H9 (cell line): ENCODE measurements at regions not wholly inside any gene's neighbourhood (a gene's known extent, or its start where the extent isn't known, plus 50 kb on each side); places are given as distances from the start of the nearest gene placed in this dataset.

ENCODE experiments used
- DNase-seq: peaks from one replicate; pipeline ENCODE4 v3.0.0-alpha.2; 2017
- H2AFZ ChIP-seq: one replicate; pipeline ENCODE4 v1.6.1; 2013; ENCODE audit warnings: mild to moderate bottlenecking, low read length, control low read depth, moderate library complexity
- H2AK5ac ChIP-seq: 2 replicates; pipeline ENCODE4 v1.6.1; 2013; ENCODE audit warnings: low read length, control low read depth, mixed read lengths; ENCODE audit not compliant: insufficient read length
- H2BK120ac ChIP-seq: one replicate; pipeline ENCODE4 v1.6.1; 2013; ENCODE audit warnings: low read depth, mild to moderate bottlenecking, low read length, control low read depth, inconsistent platforms; ENCODE audit not compliant: poor library complexity, severe bottlenecking
- H2BK12ac ChIP-seq: 2 replicates; pipeline ENCODE4 v1.6.1; 2013; ENCODE audit warnings: low read length, control low read depth, mixed read lengths, low read depth; ENCODE audit not compliant: insufficient read length
- H2BK15ac ChIP-seq: 2 replicates; pipeline ENCODE4 v1.6.1; 2013; ENCODE audit warnings: low read depth, low read length, control low read depth
- H2BK20ac ChIP-seq: one replicate; pipeline ENCODE4 v1.6.1; 2013; ENCODE audit warnings: low read depth, mild to moderate bottlenecking, low read length, control low read depth, inconsistent platforms; ENCODE audit not compliant: poor library complexity, severe bottlenecking
- H2BK5ac ChIP-seq: 2 replicates; pipeline ENCODE4 v1.6.1; 2013; ENCODE audit warnings: low read length, control low read depth, mixed read lengths; ENCODE audit not compliant: insufficient read length
- H3K14ac ChIP-seq: 2 replicates; pipeline ENCODE4 v1.6.1; 2013; ENCODE audit warnings: low read length, control low read depth; ENCODE audit not compliant: insufficient read depth
- H3K18ac ChIP-seq: 2 replicates; pipeline ENCODE4 v1.6.1; 2013; ENCODE audit warnings: low read depth, mild to moderate bottlenecking, mixed read lengths, low read length, control low read depth; ENCODE audit not compliant: insufficient read length
- H3K23ac ChIP-seq: 2 replicates; pipeline ENCODE4 v1.6.1; 2013; ENCODE audit warnings: low read length, control low read depth, mixed read lengths, low read depth; ENCODE audit not compliant: insufficient read length
- H3K23me2 ChIP-seq: 2 replicates; pipeline ENCODE4 v1.6.1; 2013; ENCODE audit warnings: low read depth, mild to moderate bottlenecking, mixed read lengths, low read length, control low read depth; ENCODE audit not compliant: insufficient read length, poor library complexity, severe bottlenecking
- H3K27ac ChIP-seq: 2 replicates; pipeline ENCODE4 v1.5.1; 2013; ENCODE audit warnings: low read length, control low read depth, mixed read lengths, low read depth; ENCODE audit not compliant: insufficient read length
- H3K27me3 ChIP-seq: 2 replicates; pipeline ENCODE4 v1.6.1; 2013; ENCODE audit warnings: low read length, control low read depth, inconsistent platforms; ENCODE audit not compliant: insufficient read depth
- H3K4ac ChIP-seq: 2 replicates; pipeline ENCODE4 v1.6.1; 2013; ENCODE audit warnings: low read depth, mild to moderate bottlenecking, control low read depth, inconsistent platforms, low read length, moderate library complexity
- H3K4me1 ChIP-seq: 2 replicates; pipeline ENCODE4 v1.6.1; 2013; ENCODE audit warnings: low read length, control low read depth, inconsistent platforms; ENCODE audit not compliant: insufficient read depth
- H3K4me2 ChIP-seq: 2 replicates; pipeline ENCODE4 v1.6.1; 2013; ENCODE audit warnings: low read length, control low read depth, mixed read lengths; ENCODE audit not compliant: insufficient read length, insufficient read depth
- H3K56ac ChIP-seq: 2 replicates; pipeline ENCODE4 v1.6.1; 2013; ENCODE audit warnings: low read depth, mild to moderate bottlenecking, mixed read lengths, low read length, control low read depth; ENCODE audit not compliant: insufficient read length
- H3K79me1 ChIP-seq: 2 replicates; pipeline ENCODE4 v1.6.1; 2013; ENCODE audit warnings: low read depth, mild to moderate bottlenecking, moderate library complexity, low read length, control low read depth, inconsistent platforms; ENCODE audit not compliant: insufficient read depth, poor library complexity, severe bottlenecking
- H3K79me2 ChIP-seq: 2 replicates; pipeline ENCODE4 v1.6.1; 2013; ENCODE audit warnings: low read length, control low read depth, inconsistent platforms; ENCODE audit not compliant: insufficient read depth
- H3K9ac ChIP-seq: 2 replicates; pipeline ENCODE4 v1.6.1; 2013; ENCODE audit warnings: low read length, control low read depth, mixed read lengths; ENCODE audit not compliant: insufficient read length; ENCODE audit errors: extremely low read depth
- H3K9me3 ChIP-seq: one replicate; pipeline ENCODE4 v1.6.1; 2013; ENCODE audit warnings: low read depth, low read length, inconsistent platforms; ENCODE audit not compliant: control insufficient read depth
- H3T11ph ChIP-seq: one replicate; pipeline ENCODE4 v1.6.1; 2013; ENCODE audit warnings: mild to moderate bottlenecking, low read length, control low read depth, inconsistent platforms
- H4K20me1 ChIP-seq: one replicate; pipeline ENCODE4 v1.6.1; 2013; ENCODE audit not compliant: control insufficient read depth, insufficient read length, insufficient read depth
- H4K5ac ChIP-seq: 2 replicates; pipeline ENCODE4 v1.6.1; 2013; ENCODE audit warnings: low read depth, mild to moderate bottlenecking, mixed read lengths, low read length, control low read depth; ENCODE audit not compliant: insufficient read length
- H4K8ac ChIP-seq: replicated peaks from 2 replicates; pipeline ENCODE4 v1.6.1; 2013; ENCODE audit warnings: low read length, control low read depth, mixed read lengths, low read depth; ENCODE audit not compliant: insufficient read length
- H4K91ac ChIP-seq: 2 replicates; pipeline ENCODE4 v1.6.1; 2013; ENCODE audit warnings: low read depth, mild to moderate bottlenecking, moderate library complexity, mixed read lengths, low read length, control low read depth; ENCODE audit not compliant: insufficient read length
- H3K27ac Mint-ChIP-seq, 3 experiments: 2 replicates in 2 of 3; 3 replicates in 1 of 3; pipeline ENCODE4 v1.8.0; 2020 to 2021; ENCODE audit warnings: mixed read lengths in 3 of 3, mild to moderate bottlenecking in 1 of 3, moderate library complexity in 1 of 3
- H3K27me3 Mint-ChIP-seq: 2 replicates; pipeline ENCODE4 v1.8.0; 2021; ENCODE audit warnings: low read depth, mild to moderate bottlenecking, moderate library complexity, mixed read lengths
- H3K36me3 Mint-ChIP-seq, 3 experiments: 2 replicates in 2 of 3; 3 replicates in 1 of 3; pipeline ENCODE4 v1.8.0; 2020 to 2021; ENCODE audit warnings: low read depth in 3 of 3, mixed read lengths in 3 of 3; ENCODE audit not compliant: insufficient read depth in 1 of 3
- H3K4me1 Mint-ChIP-seq, 2 experiments: 2 replicates each; pipeline ENCODE4 v1.8.0; 2020; ENCODE audit warnings: mixed read lengths in 2 of 2
- H3K4me3 Mint-ChIP-seq, 2 experiments: 2 replicates in 1 of 2; 3 replicates in 1 of 2; pipeline ENCODE4 v1.8.0; 2020 to 2021; ENCODE audit warnings: mild to moderate bottlenecking in 2 of 2, mixed read lengths in 2 of 2, moderate library complexity in 1 of 2
- H3K9me3 Mint-ChIP-seq, 2 experiments: 2 replicates in 1 of 2; 3 replicates in 1 of 2; pipeline ENCODE4 v1.8.0; 2020; ENCODE audit warnings: mild to moderate bottlenecking in 2 of 2, mixed read lengths in 2 of 2, moderate library complexity in 1 of 2
- WGBS: extraction: QIAGEN DNeasy Blood & Tissue Kit; methylation state at CpG from one replicate; pipeline ENCODE4 v1.1.7; 2013; ENCODE audit warnings: missing lambda C conversion rate, low lambda C conversion rate, mixed read lengths; ENCODE audit not compliant: insufficient read length; ENCODE audit errors: extremely low coverage; 5-methylcytosine and 5-hydroxymethylcytosine counted together
- TF ChIP-seq, protein P1 (sequence below): fragments of 200-600 bp; sonication (generic); conservative IDR thresholded peaks from 3 replicates; pipeline ENCODE4 v1.8.0; 2021; ENCODE audit warnings: antibody characterized with exemption, mild to moderate bottlenecking

DNA sequence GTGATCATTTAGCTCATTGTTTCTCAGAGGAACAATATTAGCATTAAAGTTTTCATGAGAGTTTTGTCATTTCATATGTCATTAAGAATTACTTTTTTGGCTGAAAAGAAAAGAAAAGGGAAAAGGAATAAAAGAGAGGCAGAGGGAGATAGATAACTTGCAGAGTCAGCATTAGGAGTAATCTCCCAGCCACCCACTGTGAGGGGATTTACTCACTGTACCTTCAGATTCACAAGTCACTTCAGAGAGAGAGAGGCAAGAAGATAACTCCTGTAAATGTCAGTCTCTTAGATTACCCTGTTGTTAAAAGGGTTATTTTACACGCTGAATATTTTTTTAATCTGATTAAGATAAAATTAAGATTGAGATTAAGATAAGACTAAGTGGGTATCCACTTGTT is 125.2 kb downstream of the POU4F1 start:
- H3K27ac Mint-ChIP-seq: no peak overlapping the region; a peak in 1 of 7 replicates
- no peak overlapping the region for H2BK12ac ChIP-seq
- H3K23ac ChIP-seq: no peak overlapping the region

More for the DNA sequence above, 125.2 kb downstream of the POU4F1 start:
- no peak overlapping the region for H3K56ac ChIP-seq
- no peaks in the 10 kb centered on the region for H3K79me1 ChIP-seq
- DNase-seq: no peak
- H2BK20ac ChIP-seq: no peak overlapping the region
- no peaks in the 10 kb centered on the region for H3K23me2 ChIP-seq
- H4K20me1 ChIP-seq: no peaks in the 10 kb centered on the region
- no peak overlapping the region for H2AFZ ChIP-seq
- TF ChIP-seq, protein P1, sequence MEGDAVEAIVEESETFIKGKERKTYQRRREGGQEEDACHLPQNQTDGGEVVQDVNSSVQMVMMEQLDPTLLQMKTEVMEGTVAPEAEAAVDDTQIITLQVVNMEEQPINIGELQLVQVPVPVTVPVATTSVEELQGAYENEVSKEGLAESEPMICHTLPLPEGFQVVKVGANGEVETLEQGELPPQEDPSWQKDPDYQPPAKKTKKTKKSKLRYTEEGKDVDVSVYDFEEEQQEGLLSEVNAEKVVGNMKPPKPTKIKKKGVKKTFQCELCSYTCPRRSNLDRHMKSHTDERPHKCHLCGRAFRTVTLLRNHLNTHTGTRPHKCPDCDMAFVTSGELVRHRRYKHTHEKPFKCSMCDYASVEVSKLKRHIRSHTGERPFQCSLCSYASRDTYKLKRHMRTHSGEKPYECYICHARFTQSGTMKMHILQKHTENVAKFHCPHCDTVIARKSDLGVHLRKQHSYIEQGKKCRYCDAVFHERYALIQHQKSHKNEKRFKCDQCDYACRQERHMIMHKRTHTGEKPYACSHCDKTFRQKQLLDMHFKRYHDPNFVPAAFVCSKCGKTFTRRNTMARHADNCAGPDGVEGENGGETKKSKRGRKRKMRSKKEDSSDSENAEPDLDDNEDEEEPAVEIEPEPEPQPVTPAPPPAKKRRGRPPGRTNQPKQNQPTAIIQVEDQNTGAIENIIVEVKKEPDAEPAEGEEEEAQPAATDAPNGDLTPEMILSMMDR: no peak
- no peak overlapping the region for H3K14ac ChIP-seq
- no peak overlapping the region for H3K18ac ChIP-seq
- no peaks in the 10 kb centered on the region for H3K79me2 ChIP-seq
- no peak overlapping the region for H3K4me3 Mint-ChIP-seq
- H3K9me3 ChIP-seq: no peaks in the 10 kb centered on the region
- no peaks in the 10 kb centered on the region for H3K9me3 Mint-ChIP-seq
- H3K9ac ChIP-seq: no peak overlapping the region
- no peak overlapping the region for H3K27ac ChIP-seq
- WGBS: no CpG with 5 or more reads among the region's 1 CpG
- no peaks in the 10 kb centered on the region for H3K27me3 Mint-ChIP-seq
- no peak overlapping the region for H4K5ac ChIP-seq
- peaks cover 4 to 5% of the 10 kb centered on the region in 2 experiments for H3K4me1 Mint-ChIP-seq
- H3T11ph ChIP-seq: no peak overlapping the region
- H2BK15ac ChIP-seq: no peak overlapping the region
- H2AK5ac ChIP-seq: no peak overlapping the region
- H4K8ac ChIP-seq: no peak overlapping the region
- H2BK5ac ChIP-seq: no peak overlapping the region
- H2BK120ac ChIP-seq: no peak overlapping the region
- H3K4me1 ChIP-seq: no peaks in the 10 kb centered on the region
- H3K36me3 Mint-ChIP-seq: no peaks in the 10 kb centered on the region
- no peaks in the 10 kb centered on the region for H3K27me3 ChIP-seq
- H3K4me2 ChIP-seq: no peak overlapping the region
- H4K91ac ChIP-seq: no peak overlapping the region
- no peak overlapping the region for H3K4ac ChIP-seq
